HEK293 (cell line): ENCODE measurements at regions not wholly inside any gene's neighbourhood (a gene's known extent, or its start where the extent isn't known, plus 50 kb on each side); places are given as distances from the start of the nearest gene placed in this dataset.

Source experiments
- CTCF ChIA-PET: fragments of 350-600 bp; formaldehyde crosslinking; extraction: SDS; loops from one replicate; lab custom pipeline; 2021; ENCODE audit warnings: antibody characterized with exemption; lab: Yijun Ruan, JAX
- POLR2A ChIA-PET: fragments of 300-600 bp; formaldehyde crosslinking; extraction: SDS; loops from one replicate; lab custom pipeline; 2020; ENCODE audit warnings: antibody characterized with exemption, inconsistent platforms; lab: Yijun Ruan, JAX
- H3K27ac ChIP-seq: fragments of 200-500 bp; sonication (Bioruptor generic); 2 replicates; pipeline ENCODE4 v1.5.1; 2014; ENCODE audit warnings: low read depth, low read length, control low read depth, inconsistent platforms; ENCODE audit errors: extremely low read depth
- H3K36me3 ChIP-seq, 2 experiments: fragments of 200-500 bp in 1 of 2; sonication (Bioruptor generic) in 1 of 2; 1 replicate in 1 of 2; 2 replicates in 1 of 2; pipeline ENCODE4 v1.5.1; 2014 to 2017; ENCODE audit warnings: inconsistent platforms in 2 of 2, low read length in 2 of 2; ENCODE audit not compliant: control insufficient read depth in 2 of 2, insufficient read depth in 1 of 2
- H3K4me1 ChIP-seq: fragments of 200-500 bp; sonication (Bioruptor generic); 2 replicates; pipeline ENCODE4 v1.5.1; 2014; ENCODE audit warnings: mild to moderate bottlenecking, low read length, inconsistent platforms; ENCODE audit not compliant: control insufficient read depth, insufficient read depth
- H3K4me3 ChIP-seq: 2 replicates; pipeline ENCODE4 v1.5.1; 2011; ENCODE audit warnings: low read depth, mild to moderate bottlenecking, control low read depth, low read length, moderate library complexity
- H3K9me3 ChIP-seq: fragments of 200-500 bp; sonication (Bioruptor generic); 2 replicates; pipeline ENCODE4 v1.5.1; 2014; ENCODE audit warnings: low read depth, low read length, inconsistent platforms; ENCODE audit not compliant: control insufficient read depth, insufficient read depth
- CTCF ChIP-seq: fragments of 450-650 bp; formaldehyde crosslinking; IDR thresholded peaks from 2 replicates; pipeline ENCODE4 v1.5.1; 2016; ENCODE audit warnings: missing biosample characterization, missing genetic modification characterization
- GLI2 ChIP-seq: fragments of 450-650 bp; formaldehyde crosslinking; IDR thresholded peaks from 2 replicates; pipeline ENCODE4; 2017; ENCODE audit warnings: missing biosample characterization, missing genetic modification characterization, low read depth, borderline replicate concordance
- HOXA7 ChIP-seq: sonication (generic); formaldehyde crosslinking; IDR thresholded peaks from 2 replicates; pipeline ENCODE4 v1.8.1; 2022; ENCODE audit warnings: missing genetic modification reagents, borderline replicate concordance
- IKZF3 ChIP-seq: fragments of 450-650 bp; IDR thresholded peaks from 2 replicates; pipeline ENCODE4 v1.5.0; 2018; ENCODE audit warnings: missing biosample characterization, mild to moderate bottlenecking, missing genetic modification characterization, moderate library complexity
- INSM2 ChIP-seq: fragments of 450-650 bp; formaldehyde crosslinking; IDR thresholded peaks from 2 replicates; pipeline ENCODE4 v1.5.1; 2016; ENCODE audit warnings: missing biosample characterization, missing genetic modification characterization
- KLF16 ChIP-seq: fragments of 450-650 bp; formaldehyde crosslinking; IDR thresholded peaks from 2 replicates; pipeline ENCODE4 v1.5.1; 2017; ENCODE audit warnings: missing biosample characterization, missing genetic modification characterization
- MEIS1 ChIP-seq: sonication (generic); formaldehyde crosslinking; IDR thresholded peaks from 2 replicates; pipeline ENCODE4 v1.8.1; 2022; ENCODE audit warnings: missing genetic modification reagents, mild to moderate bottlenecking, borderline replicate concordance
- ZBTB17 ChIP-seq: fragments of 450-650 bp; formaldehyde crosslinking; IDR thresholded peaks from 2 replicates; pipeline ENCODE4 v1.5.1; 2016; ENCODE audit warnings: missing biosample characterization, missing genetic modification characterization
- ZFP69B ChIP-seq: fragments of 450-650 bp; formaldehyde crosslinking; IDR thresholded peaks from 2 replicates; pipeline ENCODE4 v1.5.1; 2016; ENCODE audit warnings: missing biosample characterization, missing genetic modification characterization
- ZNF148 ChIP-seq: fragments of 450-650 bp; formaldehyde crosslinking; IDR thresholded peaks from 2 replicates; pipeline ENCODE4 v1.5.0; 2017; ENCODE audit warnings: missing biosample characterization, missing genetic modification characterization, borderline replicate concordance
- ZNF157 ChIP-seq: fragments of 450-650 bp; formaldehyde crosslinking; IDR thresholded peaks from 2 replicates; pipeline ENCODE4 v1.5.1; 2016; ENCODE audit warnings: missing biosample characterization, missing genetic modification characterization
- ZNF23 ChIP-seq: fragments of 450-650 bp; formaldehyde crosslinking; IDR thresholded peaks from 2 replicates; pipeline ENCODE4 v1.5.1; 2016; ENCODE audit warnings: missing biosample characterization, missing genetic modification characterization, borderline replicate concordance
- ZNF26 ChIP-seq: fragments of 450-650 bp; formaldehyde crosslinking; IDR thresholded peaks from 2 replicates; pipeline ENCODE4 v1.5.1; 2016; ENCODE audit warnings: missing biosample characterization, missing genetic modification characterization
- ZNF302 ChIP-seq: fragments of 450-650 bp; formaldehyde crosslinking; IDR thresholded peaks from 2 replicates; pipeline ENCODE4 v1.5.1; 2016; ENCODE audit warnings: missing biosample characterization, missing genetic modification characterization, low read depth
- ZNF350 ChIP-seq: fragments of 450-650 bp; formaldehyde crosslinking; IDR thresholded peaks from 2 replicates; pipeline ENCODE4 v1.5.0; 2017; ENCODE audit warnings: missing biosample characterization, mild to moderate bottlenecking, missing genetic modification characterization
- ZNF433 ChIP-seq: fragments of 450-650 bp; formaldehyde crosslinking; IDR thresholded peaks from 2 replicates; pipeline ENCODE4 v1.5.1; 2016; ENCODE audit warnings: missing biosample characterization, missing genetic modification characterization, low read depth
- ZNF555 ChIP-seq: fragments of 450-650 bp; formaldehyde crosslinking; conservative IDR thresholded peaks from 2 replicates; pipeline ENCODE4 v1.5.1; 2017; ENCODE audit warnings: missing biosample characterization, mild to moderate bottlenecking, missing genetic modification characterization, inconsistent platforms
- ZNF596 ChIP-seq: fragments of 450-650 bp; IDR thresholded peaks from 2 replicates; pipeline ENCODE4 v1.5.0; 2018; ENCODE audit warnings: missing biosample characterization, mild to moderate bottlenecking, missing genetic modification characterization, moderate library complexity
- ZNF654 ChIP-seq: fragments of 450-650 bp; formaldehyde crosslinking; IDR thresholded peaks from 2 replicates; pipeline ENCODE4 v1.5.1; 2016; ENCODE audit warnings: low read depth, missing biosample characterization, missing genetic modification characterization
- ZNF707 ChIP-seq: fragments of 450-650 bp; formaldehyde crosslinking; IDR thresholded peaks from 2 replicates; pipeline ENCODE4 v1.5.1; 2016; ENCODE audit warnings: missing biosample characterization, missing genetic modification characterization
- ZNF830 ChIP-seq: fragments of 450-650 bp; IDR thresholded peaks from 2 replicates; pipeline ENCODE4 v1.5.0; 2018; ENCODE audit warnings: missing biosample characterization, missing genetic modification characterization, low read depth, mild to moderate bottlenecking, moderate library complexity

GRCh38 chr20:21640556-21640955 is 64.9 kb upstream of the PAX1 start:
- Histone ChIP-seq H3K36me3 (no peaks in the 10 kb centered on the region), H3K9me3 (no peaks in the 10 kb centered on the region), H3K27ac (no peak overlapping the region), H3K4me1 (no peaks in the 10 kb centered on the region), H3K4me3 (no peak overlapping the region)
- ChIA-PET CTCF (interaction anchor here (0.6 to 2.5 kb wide), 13 partner anchors 26 to 673 kb away, joined by 3 to 23 read pairs (median 4); no protein-coding TSS in a partner anchor), POLR2A (no interaction called here)
- TF ChIP-seq MEIS1 (CRISPR knock-in tag) = no peak
- 0 out of 2 replicates have a peak, but pooled peaks have one; percentile 18 for TF ChIP-seq IKZF3
- peak; percentile 88 for TF ChIP-seq ZNF654
- peak; percentile 50; the same call in 1 of the 2 replicates for TF ChIP-seq CTCF (tag by site-specific recombination)
- TF ChIP-seq GLI2 = no peak

- H3K36me3 ChIP-seq = no peaks in the 10 kb centered on the region
- TF ChIP-seq ZNF350 (tag by site-specific recombination) = no peak
- no peak for TF ChIP-seq INSM2 (tag by site-specific recombination)
- no peak for TF ChIP-seq KLF16 (tag by site-specific recombination)
- TF ChIP-seq ZNF707 (tag by site-specific recombination) = no peak
- TF ChIP-seq ZNF23 = no peak
- TF ChIP-seq ZBTB17 (tag by site-specific recombination) = no peak
- TF ChIP-seq ZNF302 (tag by site-specific recombination) = no peak
- TF ChIP-seq ZNF157 (tag by site-specific recombination) = no peak
- TF ChIP-seq ZNF148 = no peak
- no peak for TF ChIP-seq ZNF26 (tag by site-specific recombination)
- TF ChIP-seq, all 188 proteins: peak for 0
- Histone ChIP-seq H3K9me3 (no peaks in the 10 kb centered on the region), H3K4me3 (no peak overlapping the region), H3K4me1 (no peaks in the 10 kb centered on the region), H3K27ac (no peak overlapping the region)
- CTCF ChIA-PET = interaction anchor here (0.6 kb wide), 1 partner anchor 609 kb away, joined by 3 read pairs; no protein-coding TSS in a partner anchor
- POLR2A ChIA-PET = no interaction called here
Observed at GRCh38 chr20:21633829-21634228, 71.6 kb upstream of the PAX1 start.

- TF ChIP-seq ZNF555 (tag by site-specific recombination) = no peak
- TF ChIP-seq ZNF433 (tag by site-specific recombination) = no peak
- no peak for TF ChIP-seq ZFP69B
- no peak for TF ChIP-seq HOXA7
- TF ChIP-seq ZNF596 (tag by site-specific recombination) = no peak
- no peak for TF ChIP-seq ZNF830 (tag by site-specific recombination)
- CTCF ChIA-PET = interaction anchor here (0.5 kb wide), 1 partner anchor 17 kb away, joined by 3 read pairs; no protein-coding TSS in a partner anchor
- H3K4me1 ChIP-seq = no peaks in the 10 kb centered on the region
- POLR2A ChIA-PET = no interaction called here
- H3K9me3 ChIP-seq = no peaks in the 10 kb centered on the region
- no peak overlapping the region for H3K4me3 ChIP-seq
- no peaks in the 10 kb centered on the region for H3K36me3 ChIP-seq
- H3K27ac ChIP-seq = no peak overlapping the region
Observed at GRCh38 chr20:21632735-21633053, 72.8 kb upstream of the PAX1 start.
